SIG-M5 (cell line): ENCODE measurements at regions not wholly inside any gene's neighbourhood (a gene's known extent, or its start where the extent isn't known, plus 50 kb on each side); places are given as distances from the start of the nearest gene placed in this dataset.

Experiments used
- DNase-seq: peaks from one replicate; lab custom pipeline; 2025; lab: John Stamatoyannopoulos, UW

DNA sequence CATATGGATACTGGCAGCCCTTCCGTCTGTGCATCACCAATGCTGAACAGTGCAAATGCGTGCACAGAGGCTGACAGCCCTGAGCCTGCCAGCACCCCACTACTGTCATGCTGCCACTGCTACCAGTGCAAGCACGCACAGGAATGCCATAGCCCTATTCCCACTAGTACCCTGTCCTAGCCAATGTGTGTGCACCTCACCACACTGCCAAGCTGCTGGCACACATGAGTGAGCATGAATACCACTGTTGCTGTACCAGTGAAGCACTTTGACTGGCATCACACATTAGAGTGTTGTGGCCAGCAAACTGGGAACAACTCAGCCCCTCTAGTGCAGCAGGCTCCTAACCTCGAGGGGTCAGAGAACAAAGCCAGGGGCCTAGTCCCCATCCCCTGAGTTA, 102.9 kb upstream of the PCDH10 start:
- no peak for DNase-seq

DNA sequence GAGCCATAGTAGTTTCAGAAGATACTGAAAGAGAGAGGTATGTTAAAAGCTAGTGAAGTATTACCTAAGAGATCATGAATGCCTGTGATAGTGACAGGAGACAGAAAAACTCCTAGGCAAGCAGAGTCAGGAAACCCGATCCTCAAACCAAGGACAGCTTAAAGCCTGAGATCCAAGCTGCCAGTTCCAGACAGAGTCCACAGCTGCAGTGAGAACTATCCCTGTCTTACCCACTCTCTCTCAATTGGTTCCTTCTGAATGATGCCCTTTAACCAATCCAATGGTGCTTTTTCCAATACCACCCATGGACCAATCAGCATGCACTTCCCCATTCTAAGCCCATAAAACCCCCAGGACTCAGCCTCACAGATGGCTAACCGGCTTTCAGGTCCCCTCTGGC, 90.4 kb upstream of the PCDH10 start:
- DNase-seq = no peak

DNA sequence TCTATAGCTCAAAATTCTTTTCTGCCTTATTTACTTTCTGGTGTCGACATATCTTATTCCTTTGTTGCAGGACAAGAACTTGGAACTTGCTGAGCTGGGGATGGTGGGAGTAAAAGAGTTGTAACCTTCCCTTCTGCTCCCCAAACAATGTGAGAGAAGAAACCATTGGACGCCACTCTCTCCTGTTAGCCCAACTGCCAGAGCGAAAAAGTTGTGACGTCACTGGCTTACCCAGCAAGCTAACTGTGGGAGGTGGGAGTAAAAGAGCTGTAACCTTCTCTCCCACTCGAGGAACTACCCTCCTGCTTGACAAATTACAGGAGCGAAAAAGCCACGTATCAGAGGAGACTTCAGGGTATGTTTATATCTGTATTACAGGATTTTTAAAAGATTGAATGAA, 90.0 kb upstream of the PCDH10 start:
- no peak for DNase-seq

DNA sequence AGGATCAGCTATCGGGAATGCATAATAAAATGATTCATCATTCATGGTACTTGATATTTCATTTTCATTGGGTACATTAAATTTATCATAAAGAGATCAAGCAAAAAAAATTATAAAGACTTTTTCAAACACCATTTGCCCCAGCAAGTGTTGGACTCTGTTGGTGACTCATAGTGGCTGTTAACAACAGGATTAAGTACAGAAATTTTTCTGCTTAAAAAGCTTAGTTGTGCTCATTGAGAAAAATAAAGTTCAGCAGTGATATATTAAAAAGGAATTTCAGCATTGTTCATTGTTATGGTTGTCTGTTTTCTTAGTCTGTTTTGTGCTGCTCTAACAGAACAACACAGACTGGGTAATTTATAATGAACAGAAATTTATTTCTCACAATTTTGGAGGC, 86.2 kb upstream of the PCDH10 start:
- DNase-seq = no peak

DNA sequence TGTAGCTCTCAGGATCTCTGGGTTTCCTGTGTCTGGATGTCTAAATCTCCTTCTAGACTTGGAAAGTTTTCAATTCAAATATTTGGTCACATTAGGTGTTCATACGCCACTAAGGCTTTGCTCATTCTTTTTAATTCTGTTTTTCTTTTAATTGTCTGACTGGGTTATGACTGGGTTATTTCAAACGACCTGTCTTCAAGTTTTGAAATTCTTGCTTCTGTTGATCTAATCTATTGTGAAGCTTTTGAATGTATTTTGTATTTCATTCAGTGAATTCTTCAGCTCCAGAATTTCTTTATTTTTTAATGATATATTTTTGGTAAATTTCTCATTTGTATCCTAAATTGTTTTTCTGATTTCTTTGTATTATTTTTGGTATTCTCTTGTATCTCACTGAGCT, 81.0 kb upstream of the PCDH10 start:
- no peak for DNase-seq

DNA sequence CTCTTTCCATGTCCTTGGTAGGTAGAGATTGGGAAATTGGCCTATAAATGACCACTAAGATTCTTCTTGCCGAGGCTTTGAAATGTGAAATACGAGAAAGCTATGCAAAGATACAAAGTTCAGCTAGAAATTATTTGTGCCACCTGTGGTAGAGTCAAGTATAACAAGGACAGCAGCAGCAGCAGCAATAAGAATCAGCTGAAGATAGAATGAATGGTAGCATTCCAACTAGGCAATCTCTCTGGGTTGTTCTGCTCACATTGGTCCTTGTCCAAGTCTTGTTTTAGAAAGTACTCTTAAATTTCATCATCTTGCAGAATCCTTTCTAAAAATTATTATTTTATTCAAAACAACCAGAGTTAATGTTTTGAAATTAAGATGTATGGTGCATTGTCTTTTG, 67.8 kb upstream of the PCDH10 start:
- DNase-seq = no peak

DNA sequence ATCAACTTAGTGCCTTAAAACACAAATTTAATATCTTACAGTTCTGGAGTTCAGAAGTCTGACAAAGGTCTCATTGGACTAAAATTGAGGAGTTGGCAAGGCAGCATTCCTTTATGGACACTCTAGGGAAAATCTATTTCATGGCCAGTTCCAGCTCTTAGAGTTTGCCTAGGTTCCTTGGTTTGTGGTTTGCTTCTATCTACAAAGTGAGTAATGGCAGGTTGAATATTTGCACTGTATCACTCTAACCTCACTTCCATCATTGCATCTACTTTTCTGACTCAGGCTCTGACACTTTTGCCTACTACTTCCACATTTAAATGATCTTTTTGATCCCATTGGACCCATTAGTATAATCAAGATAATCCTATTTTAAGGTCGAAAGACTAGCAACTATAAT, 64.7 kb upstream of the PCDH10 start:
- DNase-seq = no peak

DNA sequence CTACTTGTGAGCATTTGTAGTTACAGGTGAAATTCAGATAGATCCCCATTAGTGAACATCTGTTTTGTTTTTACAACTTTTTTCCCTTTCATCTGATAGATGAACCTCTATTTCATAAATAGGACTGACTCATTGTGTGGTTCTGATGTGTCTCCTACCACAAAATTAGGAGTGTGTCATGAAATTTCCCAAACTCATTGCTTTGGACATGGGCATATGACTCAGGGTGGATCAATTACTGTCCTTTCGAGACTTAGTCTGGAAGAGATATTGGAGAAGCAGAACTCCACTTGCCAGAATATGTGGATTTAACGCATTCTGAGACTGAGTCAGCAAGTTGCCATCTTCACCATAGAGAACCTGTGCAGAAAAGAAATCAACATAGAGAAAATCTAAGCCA, 53.5 kb upstream of the PCDH10 start:
- no peak for DNase-seq

DNA sequence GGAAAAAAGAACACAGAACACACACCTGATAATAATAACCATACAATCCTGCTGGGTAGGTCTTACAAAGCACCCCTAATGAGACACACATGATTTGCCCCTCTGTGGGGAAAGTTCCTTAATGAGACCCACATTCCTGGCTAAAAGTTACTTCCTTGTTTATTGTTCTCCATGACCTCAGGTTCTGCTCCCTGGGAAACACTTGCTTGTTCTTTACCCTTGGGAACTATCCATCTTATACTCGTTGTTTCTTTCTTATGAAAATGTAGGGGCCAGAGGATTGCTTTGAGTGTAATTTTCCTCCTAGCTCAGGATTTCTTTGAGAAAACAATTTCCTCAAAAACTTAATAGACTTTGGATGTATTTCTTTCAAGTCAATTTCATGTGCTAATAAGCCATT, 52.1 kb upstream of the PCDH10 start:
- DNase-seq = no peak
